Peyer's patch (tissue), 4 donors: ENCODE measurements at regions not wholly inside any gene's neighbourhood (a gene's known extent, or its start where the extent isn't known, plus 50 kb on each side); places are given as distances from the start of the nearest gene placed in this dataset.

Experiments
- DNase-seq, 3 donors: peaks; one replicate each; pipeline ENCODE4 v3.0.0-alpha.2; 2017 to 2019
- H3K27ac ChIP-seq, 4 donors: fragments of 200-600 bp; sonication (generic); one replicate each; pipeline ENCODE4 v1.5.1; 2016 to 2019
- H3K27me3 ChIP-seq, 2 donors: fragments of 200-600 bp; sonication (generic); one replicate each; pipeline ENCODE4 v1.5.1; 2019
- H3K36me3 ChIP-seq, 3 donors: fragments of 200-600 bp; sonication (generic); one replicate each; pipeline ENCODE4 v1.5.1; 2016 to 2019
- H3K4me1 ChIP-seq, 4 donors: fragments of 200-600 bp; sonication (generic); one replicate each; pipeline ENCODE4 v1.5.1; 2016 to 2019
- H3K4me3 ChIP-seq, 4 donors: fragments of 200-600 bp; sonication (generic); 1 replicate in 3 of 4; 2 replicates in 1 of 4; pipeline ENCODE4 v1.5.1; 2016 to 2019; ENCODE audit warnings: mild to moderate bottlenecking in 1 of 4
- H3K9me3 ChIP-seq, 4 donors: fragments of 200-600 bp; sonication (generic); one replicate each; pipeline ENCODE4 v1.5.1; 2016 to 2019; ENCODE audit warnings: mild to moderate bottlenecking in 1 of 4
- POLR2A ChIP-seq, 2 donors: fragments of 450-650 bp; IDR thresholded peaks; one replicate each; pipeline ENCODE4 v1.5.1; 2017; ENCODE audit warnings: antibody characterized with exemption in 2 of 2, mild to moderate bottlenecking in 2 of 2, moderate library complexity in 2 of 2
- TF ChIP-seq, protein P1 (sequence below), 6 experiments: fragments of 450-650 bp in 4 of 6; fragments of 200-600 bp in 2 of 6; sonication (generic) in 1 of 6; IDR thresholded peaks; one replicate each; pipeline ENCODE4 v1.5.1; 2017 to 2019; ENCODE audit warnings: antibody characterized with exemption in 6 of 6, mild to moderate bottlenecking in 3 of 6, moderate library complexity in 1 of 6

DNA sequence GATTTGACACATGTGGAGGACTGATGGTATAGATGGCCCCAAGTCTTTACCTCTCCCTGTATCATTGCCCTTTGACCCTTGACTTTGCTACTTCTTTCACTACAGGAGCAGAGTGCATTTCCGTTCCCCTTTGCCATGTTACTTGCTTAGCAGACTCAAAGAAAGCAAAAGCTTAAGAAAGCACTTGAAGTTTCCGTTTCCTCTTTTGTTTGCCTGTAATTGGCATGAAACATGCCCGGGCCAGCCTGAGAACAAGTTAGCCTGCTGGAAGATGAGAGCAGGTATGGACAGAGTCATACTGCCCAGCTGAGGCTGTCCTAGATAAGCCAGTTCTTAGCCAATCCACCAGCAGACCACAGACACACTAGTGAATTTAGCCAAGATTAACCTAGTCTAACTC lies 206.0 kb downstream of the BCOR start:
- no peak overlapping the region for H3K27ac ChIP-seq
- no peaks in the 10 kb centered on the region for H3K4me1 ChIP-seq
- H3K36me3 ChIP-seq = no peaks in the 10 kb centered on the region
- no peaks in the 10 kb centered on the region for H3K27me3 ChIP-seq
- no peak for DNase-seq
- H3K9me3 ChIP-seq = no peaks in the 10 kb centered on the region
- no peak overlapping the region for H3K4me3 ChIP-seq
- TF ChIP-seq, protein P1, sequence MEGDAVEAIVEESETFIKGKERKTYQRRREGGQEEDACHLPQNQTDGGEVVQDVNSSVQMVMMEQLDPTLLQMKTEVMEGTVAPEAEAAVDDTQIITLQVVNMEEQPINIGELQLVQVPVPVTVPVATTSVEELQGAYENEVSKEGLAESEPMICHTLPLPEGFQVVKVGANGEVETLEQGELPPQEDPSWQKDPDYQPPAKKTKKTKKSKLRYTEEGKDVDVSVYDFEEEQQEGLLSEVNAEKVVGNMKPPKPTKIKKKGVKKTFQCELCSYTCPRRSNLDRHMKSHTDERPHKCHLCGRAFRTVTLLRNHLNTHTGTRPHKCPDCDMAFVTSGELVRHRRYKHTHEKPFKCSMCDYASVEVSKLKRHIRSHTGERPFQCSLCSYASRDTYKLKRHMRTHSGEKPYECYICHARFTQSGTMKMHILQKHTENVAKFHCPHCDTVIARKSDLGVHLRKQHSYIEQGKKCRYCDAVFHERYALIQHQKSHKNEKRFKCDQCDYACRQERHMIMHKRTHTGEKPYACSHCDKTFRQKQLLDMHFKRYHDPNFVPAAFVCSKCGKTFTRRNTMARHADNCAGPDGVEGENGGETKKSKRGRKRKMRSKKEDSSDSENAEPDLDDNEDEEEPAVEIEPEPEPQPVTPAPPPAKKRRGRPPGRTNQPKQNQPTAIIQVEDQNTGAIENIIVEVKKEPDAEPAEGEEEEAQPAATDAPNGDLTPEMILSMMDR (IDR thresholded peaks at IDR 0.05) = no peak
- no peak for TF ChIP-seq POLR2A (IDR thresholded peaks at IDR 0.05)

DNA sequence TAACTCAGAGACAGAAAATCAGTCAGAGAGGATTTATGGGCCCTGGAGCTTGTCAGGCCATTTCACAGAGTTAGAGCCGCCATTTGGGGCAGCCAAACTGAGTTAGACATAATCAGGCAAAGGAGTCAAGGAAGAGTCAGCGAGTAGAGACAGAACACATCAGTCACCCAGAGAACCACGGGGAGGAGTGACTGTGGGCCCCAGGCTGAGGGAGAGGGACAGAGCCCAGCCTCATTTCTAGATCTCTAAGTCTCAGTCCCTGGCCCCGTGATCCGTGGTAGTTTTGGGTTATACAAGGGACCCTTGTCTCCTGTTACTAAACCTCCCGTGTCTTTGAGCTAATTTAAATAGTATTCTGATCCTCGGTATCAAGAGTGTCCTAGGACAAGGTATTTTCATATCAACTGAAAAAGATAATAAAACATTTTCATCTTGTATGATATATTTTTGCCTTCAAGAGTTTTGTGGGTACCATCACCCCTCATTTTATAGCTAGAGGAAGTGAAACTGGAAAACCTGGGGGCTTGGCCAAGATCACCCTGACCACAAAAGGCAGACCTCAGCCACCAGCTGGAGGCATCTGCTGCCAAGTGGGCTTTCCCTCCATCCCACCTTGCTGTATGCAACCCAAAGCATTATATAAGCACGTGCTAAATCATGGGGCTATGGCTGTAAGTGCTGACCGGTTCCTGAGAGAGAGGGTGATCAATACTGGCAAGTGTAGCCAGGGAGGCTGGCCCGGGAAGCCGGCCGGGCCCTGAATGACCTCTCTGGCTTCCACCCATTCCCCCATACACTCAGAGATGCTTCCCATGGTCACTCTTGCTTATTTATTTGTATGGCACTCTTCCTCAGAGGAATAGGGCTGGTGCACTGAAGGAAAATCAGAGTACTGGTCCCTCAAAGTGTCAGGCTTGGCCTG lies 204.1 kb downstream of the BCOR start:
- no peaks in the 10 kb centered on the region for H3K9me3 ChIP-seq
- no peak overlapping the region for H3K27ac ChIP-seq
- no peaks in the 10 kb centered on the region for H3K27me3 ChIP-seq
- H3K36me3 ChIP-seq = no peaks in the 10 kb centered on the region
- no peak for DNase-seq
- no peaks in the 10 kb centered on the region for H3K4me1 ChIP-seq
- H3K4me3 ChIP-seq = no peak overlapping the region
- no peak for TF ChIP-seq POLR2A (IDR thresholded peaks at IDR 0.05)
- TF ChIP-seq, protein P1 (IDR thresholded peaks at IDR 0.05) = no peak

DNA sequence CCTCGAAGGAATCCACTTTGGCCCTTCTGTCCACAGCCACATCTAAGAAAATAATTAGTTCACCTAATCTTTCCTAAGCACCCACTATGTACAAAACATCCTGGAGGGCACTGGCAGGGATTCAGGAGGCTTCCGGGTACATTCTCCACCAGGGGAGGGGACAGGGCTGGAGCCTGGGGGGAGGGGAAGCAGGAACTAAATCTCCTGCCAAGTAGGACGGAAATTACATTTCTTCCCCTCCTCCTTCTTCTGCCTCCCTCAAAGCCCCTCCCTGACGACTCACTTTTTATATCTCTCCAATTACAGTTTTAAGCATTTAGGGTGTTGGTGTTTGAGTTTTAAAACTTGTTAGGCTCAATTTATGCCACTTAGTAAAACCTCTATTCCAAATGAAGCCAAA lies 203.1 kb downstream of the BCOR start:
- no peak overlapping the region for H3K27ac ChIP-seq
- H3K4me1 ChIP-seq = no peaks in the 10 kb centered on the region
- DNase-seq = no peak
- H3K9me3 ChIP-seq = no peaks in the 10 kb centered on the region
- H3K36me3 ChIP-seq = no peaks in the 10 kb centered on the region
- no peak for TF ChIP-seq POLR2A (IDR thresholded peaks at IDR 0.05)
- TF ChIP-seq, protein P1 (IDR thresholded peaks at IDR 0.05) = no peak
- no peaks in the 10 kb centered on the region for H3K27me3 ChIP-seq
- no peak overlapping the region for H3K4me3 ChIP-seq

DNA sequence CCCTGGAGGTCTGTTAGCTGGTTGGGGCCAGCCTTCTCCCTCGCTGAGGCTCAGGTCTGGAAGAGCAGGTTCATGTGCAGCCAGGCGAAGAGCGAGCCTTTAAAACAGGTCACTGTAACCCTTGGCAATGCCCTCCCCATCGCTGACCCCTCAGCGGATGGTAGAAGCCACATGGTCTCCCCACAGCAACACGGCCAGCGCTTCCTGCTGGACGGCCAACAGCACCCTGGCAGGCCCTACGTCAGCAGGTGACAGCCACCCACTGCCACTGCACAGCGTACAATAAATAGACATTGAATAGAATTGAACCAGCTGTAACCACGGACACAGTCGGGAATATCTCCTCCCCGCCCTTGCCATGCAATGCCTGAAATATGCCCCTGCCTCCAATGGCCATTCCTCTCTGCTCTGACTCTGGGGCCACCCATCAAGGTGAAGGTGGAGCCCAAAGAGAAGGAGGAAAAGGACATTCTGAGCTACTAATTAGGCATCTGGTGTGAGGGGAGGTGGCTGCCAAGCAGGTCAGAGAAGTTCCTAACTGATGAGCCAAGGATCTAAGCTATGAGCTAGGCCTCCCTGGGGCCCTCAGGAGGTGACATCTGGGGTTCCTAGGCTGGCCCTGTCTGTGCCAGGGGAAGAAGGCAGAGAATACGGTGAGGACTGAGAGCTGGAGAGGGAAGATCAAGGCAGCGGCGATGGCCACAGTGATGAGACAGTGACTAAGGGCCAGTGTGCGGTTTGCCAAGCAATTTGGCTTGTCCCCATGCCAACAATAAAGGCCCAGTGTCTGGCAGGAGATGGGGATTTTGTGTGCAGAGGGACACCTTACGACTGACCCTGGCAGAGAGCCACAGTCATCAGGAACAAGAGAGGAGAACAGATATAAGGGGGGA lies 202.3 kb downstream of the BCOR start:
- Histone ChIP-seq H3K27me3 (no peaks in the 10 kb centered on the region), H3K36me3 (no peaks in the 10 kb centered on the region), H3K4me1 (no peaks in the 10 kb centered on the region), H3K9me3 (no peaks in the 10 kb centered on the region), H3K4me3 (no peak overlapping the region), H3K27ac (no peak overlapping the region)
- DNase-seq = no peak
- TF ChIP-seq, protein P1 (IDR thresholded peaks at IDR 0.05) = no peak
- TF ChIP-seq POLR2A (IDR thresholded peaks at IDR 0.05) = no peak

DNA sequence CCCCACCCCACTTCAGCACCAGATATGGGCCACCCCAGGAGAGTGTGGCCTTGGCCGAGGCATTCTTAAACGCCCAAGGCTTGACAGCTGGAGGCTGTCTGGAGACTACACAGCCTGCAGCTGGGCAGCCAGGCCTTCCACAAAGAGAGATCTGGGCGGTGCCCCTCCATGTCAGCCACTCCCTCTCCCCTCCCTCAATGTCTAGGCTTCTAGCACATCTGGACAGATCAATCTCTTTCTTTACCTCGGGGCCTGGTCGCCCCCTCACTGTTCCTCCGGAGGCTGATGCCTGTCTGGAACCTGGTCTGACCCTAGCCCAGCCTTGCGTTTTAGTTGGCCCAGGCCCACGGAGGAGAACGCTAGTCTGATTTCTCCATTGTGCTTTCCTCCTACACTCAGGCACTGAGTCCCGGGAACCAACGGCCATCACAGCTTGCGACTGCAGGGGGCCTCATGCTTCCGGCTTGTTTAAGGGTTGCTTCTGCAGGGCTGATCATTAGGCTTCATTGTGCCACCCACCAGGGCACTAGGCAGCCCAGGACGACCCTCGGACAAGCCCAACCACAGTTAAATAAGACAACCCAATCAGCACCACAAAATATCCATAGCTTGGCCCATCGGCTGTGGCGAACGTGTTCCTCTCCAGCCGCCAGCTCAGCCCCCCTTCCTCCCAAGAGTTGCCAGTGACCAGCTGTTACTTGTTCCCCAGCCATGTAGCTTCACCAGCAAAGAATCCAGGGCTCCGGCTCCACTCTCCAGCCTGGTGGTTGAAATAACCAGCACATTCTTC lies 200.6 kb downstream of the BCOR start:
- no peak for DNase-seq
- Histone ChIP-seq H3K27ac (no peak overlapping the region), H3K4me3 (no peak overlapping the region), H3K27me3 (no peaks in the 10 kb centered on the region), H3K4me1 (no peaks in the 10 kb centered on the region), H3K36me3 (no peaks in the 10 kb centered on the region), H3K9me3 (no peaks in the 10 kb centered on the region)
- TF ChIP-seq POLR2A (IDR thresholded peaks at IDR 0.05) = no peak
- TF ChIP-seq, protein P1 (IDR thresholded peaks at IDR 0.05) = no peak
